Activated CD4-positive, alpha-beta T cell treated with anti-CD3 and anti-CD28 coated beads, Interleukin-10, Interleukin-2, amounts not matched to agents 100 ng/mL and 50 ng/mL, durations not matched to agents 16 hours and 8 hours (primary cell): ENCODE measurements at regions not wholly inside any gene's neighbourhood (a gene's known extent, or its start where the extent isn't known, plus 50 kb on each side); places are given as distances from the start of the nearest gene placed in this dataset.

Source experiments
- DNase-seq: peaks from one replicate; pipeline ENCODE4 v3.0.0-alpha.2; 2020

DNA sequence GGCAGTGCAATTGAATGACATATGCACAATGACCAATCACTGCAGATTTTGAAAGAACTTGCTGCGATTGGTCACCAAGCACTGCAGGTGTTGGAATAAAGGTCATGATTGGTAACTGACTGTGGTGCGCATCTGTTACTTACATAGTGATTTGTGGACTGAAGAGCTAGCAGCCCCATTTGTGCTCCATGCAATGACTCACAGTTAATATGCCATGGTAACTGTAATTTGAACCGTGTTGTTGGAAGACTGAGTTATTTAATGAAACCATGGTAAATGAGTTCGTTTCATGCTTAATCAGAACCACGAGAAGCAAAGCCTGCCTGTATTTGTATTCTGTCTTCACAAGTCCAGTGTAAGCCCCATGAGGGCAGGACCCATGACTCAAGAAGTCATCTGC is 220.5 kb downstream of the TJP1 start:
- DNase-seq, result no peak

DNA sequence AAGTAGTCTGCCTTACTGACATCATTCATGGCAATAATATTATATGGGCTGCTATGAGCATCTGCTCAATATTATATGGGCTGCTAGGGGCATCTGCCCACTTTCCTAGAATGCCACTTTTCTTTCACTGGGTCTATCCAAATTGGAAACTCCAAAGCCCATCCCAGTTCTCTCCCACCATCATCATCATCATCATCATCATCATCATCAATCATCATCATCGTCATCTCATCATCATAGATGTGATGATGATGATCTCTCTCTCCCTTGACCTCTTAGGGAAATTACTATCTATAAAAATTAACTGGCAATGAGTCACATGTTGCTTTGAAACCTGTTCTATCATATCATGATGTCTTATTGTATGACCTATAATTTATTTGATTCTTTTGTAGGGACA is 222.0 kb downstream of the TJP1 start:
- DNase-seq, result no peak

DNA sequence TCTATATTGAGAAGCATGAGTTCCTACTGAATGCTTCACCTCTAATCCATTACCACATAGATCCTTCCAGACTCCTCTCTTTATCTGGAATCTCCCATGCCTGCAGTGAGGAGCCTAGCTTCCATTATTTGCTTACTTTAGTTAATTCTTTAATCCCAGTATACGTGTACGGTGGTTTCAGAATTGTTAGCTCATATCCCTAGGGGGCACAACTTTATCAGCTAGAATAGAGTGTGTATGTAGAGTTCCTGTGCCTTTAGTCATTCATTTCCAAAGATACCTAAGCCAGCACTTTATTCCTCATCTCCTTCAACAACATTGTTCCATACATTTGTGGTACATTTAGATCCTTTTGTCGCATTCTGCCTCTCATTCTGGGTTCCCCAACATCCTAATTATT is 226.0 kb downstream of the TJP1 start:
- DNase-seq, result no peak

DNA sequence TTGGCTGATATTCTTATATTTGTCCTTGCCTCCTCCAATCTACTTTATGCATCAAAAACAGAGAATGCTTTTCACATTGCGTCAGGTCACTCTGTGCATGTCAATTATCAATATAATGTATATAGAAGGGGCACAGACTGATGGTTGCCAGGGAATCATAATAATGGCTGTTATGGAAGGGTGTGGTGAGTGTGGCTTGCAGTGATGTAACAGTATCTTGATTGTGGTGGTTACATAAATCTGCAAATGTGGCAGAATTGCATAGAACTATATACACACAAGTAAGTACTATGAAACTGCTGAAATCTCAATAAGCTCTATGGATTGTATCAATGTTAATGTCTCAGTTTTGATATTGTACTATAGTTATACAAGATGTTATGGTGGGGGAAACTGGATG is 228.6 kb downstream of the TJP1 start:
- DNase-seq, result no peak

DNA sequence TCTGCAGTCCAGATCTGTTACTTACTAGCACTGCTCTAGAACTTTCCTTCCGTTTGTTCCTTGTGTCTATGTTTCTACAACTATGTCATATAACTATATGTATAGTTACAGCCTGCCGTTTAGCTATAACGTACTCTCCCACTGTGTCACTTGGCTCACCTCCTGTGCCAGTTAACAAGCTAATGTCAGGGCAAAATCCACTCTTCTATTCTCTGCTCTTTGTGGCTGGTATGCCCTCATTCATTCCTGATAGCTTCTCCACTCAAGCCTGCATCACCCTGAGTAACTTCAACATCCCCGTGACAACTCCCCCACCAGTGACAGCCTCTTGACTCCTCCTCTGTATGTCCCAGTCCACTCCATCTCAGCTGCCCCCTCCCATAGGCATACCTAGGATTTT is 229.2 kb downstream of the TJP1 start:
- no peak for DNase-seq

DNA sequence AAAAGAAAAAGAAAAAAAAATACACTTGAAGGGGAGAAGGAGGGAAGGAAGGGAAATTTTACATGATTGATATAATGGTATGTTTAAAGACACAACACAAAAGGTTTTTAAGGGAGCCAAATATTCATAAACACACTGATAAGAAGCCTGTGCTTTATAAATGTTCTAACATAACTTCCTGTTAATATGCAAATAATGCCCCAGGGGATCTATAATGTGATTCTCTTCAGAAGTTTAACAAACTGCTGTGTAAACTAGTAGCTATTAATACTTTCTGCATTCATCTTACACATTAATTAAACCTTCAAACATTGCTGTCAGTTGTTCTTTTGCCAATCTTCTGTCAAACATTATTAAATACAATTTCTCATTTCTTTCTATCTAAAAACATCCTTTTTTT is 231.6 kb downstream of the TJP1 start:
- no peak for DNase-seq

DNA sequence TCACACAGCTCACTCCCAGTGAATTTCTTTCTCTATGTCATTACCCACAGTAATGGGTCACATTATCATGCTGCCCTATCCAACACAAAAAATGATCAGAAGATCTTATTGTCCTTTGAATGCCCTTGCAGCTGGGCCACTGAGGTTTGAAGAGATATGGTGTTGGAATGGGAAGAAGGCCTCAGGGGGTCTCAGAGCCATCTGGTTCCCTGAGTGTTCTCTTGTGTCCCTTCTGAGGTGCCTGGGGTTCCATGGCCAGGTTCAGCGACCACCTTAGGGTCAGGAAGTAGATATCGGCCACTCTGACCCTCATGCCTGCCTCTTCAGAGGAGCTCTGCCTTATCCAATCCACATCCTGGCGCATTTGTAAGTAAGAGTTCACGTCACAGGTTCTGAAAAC is 232.3 kb downstream of the TJP1 start:
- no peak for DNase-seq

DNA sequence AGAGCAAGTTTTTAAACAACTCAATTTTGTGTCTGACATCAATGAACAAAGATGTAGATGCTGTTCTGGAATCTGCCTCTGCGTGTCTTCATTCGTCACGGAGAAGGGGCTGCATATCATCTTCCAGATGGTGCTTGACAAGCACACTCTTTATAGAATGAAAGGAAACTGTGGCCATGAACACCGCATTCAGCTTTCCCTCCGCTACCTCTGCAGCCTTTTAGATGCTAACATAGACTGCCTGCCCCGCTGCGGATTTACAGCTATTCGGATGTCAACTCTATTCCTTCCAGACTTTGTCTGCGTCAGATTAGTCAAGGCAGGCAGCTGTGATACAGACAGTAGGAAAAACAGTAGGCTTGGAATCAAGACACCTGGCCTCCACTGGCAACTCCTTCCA is 232.9 kb downstream of the TJP1 start:
- DNase-seq, result no peak

DNA sequence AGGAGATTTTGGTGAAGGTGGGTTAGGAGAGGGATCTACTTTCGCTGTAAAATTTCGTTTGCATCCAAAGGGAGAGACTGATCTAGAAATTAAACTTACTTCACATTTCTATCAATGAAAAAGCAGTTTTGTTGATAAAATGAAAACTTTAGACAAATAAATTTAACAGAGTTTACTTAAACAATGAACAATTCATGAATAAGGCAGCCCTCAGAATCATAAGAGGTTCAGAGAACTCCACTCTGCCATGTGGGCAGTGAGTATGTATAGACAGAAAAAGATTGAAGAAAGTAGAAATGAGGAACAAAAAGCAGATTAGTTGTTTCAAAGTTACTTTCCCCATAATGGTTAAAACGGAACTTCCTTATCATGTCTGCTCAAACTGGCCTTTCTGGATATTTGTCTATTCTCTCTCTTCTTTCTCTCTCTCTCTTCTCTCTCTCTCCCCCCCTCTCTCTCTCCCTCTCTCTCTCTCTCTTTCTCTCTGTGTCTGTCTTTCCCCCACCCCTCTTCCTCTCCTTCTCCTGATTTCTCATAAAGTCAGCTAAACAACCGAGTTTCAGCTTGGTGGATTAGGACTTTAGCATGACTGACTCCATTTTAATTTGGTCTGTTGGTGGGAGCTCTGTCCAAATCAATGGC is 248.9 kb downstream of the TJP1 start:
- no peak for DNase-seq

DNA sequence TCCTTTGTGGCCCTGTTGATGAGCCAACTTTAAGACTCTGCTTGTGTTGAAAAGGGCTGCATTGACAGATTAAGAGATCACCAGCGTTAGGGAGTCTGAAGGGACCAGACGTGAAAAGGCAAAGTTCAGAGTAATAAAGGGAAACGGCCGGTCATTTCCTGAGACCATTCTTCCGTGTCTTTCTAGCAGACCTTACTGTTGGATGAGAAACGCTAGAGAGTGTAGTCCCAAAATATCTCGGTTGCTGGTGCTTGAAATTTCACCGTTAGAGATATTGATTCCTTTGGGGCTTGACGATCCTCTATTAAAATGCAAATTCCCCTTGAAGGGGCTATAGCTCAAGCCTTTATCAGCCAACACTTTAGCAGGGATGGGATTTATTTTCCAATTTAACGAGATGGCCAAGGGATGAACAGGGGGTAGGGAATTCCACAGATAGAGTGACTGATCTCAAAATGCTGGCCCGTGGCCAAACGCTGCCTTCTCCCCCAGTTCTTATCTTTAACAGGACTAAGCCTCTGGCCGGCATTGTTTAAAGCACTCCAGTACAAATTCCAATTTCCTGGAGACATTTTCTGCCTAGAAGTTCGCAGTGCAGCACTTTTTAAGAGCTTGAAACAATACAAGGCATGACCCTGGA is 250.4 kb downstream of the TJP1 start:
- DNase-seq, result no peak

DNA sequence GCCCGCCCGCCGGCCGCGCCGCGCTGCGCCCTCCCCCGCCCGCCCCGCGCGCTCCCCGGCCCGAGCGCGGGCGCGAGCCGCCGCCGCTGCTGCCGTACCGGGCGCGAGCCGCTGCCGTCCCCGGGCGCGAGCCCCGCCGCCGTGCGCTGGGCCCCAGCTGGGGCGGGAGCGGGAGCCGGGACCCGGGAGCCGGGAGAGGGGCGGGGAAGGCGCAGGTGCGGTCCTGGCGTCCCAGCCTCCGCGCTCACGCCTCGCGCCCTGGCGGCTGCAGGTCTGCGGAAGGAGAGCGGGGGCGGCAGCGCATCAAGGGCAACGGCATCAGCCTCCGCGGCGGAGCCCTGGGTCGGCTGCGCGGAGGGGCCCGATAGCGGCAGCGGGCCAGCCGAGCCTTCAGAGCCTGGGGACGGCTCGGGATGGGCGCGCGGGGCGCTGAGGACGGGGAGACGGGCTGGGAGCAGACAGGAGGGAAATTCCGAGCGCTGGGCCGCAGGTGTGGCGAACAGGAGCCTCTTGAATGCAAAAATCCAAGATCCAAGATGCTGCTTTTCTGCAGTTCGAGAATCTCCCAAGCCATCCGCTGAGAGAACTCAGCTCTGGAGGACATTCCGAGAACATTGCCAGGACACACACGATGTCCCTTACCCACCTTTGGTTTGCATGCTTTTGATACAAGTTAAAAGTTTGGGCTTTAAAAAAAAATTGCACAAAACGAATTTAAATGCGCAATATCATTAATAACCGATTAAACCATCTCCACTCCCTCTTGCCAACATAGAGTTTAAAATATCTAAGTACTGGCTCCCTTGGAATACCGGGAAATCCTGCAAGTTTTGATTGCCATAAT is 251.1 kb downstream of the TJP1 start:
- DNase-seq, result peak; percentile 6

DNA sequence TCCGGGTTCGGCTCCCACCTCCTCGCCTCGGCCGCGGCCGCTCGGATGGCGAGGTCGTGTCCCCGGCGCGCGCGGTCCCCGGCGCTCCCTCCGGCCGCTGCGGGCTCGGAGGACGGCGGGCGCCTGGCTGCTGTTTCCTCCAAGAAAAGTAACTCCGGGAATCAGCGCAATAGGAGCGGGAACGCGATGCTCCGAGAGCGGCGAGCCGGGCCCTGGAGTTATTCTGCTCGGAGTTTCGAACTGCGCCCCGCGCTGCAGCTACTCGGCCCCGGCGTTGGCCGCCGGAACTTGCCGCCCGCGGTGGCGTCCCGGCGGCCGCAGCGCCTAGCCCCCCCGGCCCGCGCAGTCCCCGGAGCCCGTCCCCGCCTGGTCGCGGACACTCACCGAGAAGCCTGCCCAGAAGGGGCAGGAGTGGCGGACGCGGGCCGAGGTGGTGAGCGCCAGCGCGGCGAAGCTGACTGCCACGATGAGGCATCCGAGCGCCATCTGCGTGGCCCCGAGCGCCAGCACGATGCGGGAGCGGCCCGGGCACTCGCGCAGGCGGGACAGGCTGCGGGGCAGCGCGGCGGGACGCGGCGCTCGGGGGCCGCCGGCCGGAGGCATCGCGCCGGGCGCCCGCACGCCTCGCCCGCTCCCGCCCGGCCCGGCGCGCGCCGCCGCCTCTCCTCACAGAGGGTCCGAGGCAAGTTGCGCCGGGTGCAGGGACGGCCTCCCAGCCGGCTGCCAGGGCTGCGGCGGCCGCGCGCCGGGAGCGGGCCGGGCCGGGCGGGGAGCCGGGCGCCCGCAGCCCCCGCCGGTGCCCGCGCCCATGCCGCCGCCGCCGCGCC is 251.9 kb downstream of the TJP1 start:
- DNase-seq, result no peak

DNA sequence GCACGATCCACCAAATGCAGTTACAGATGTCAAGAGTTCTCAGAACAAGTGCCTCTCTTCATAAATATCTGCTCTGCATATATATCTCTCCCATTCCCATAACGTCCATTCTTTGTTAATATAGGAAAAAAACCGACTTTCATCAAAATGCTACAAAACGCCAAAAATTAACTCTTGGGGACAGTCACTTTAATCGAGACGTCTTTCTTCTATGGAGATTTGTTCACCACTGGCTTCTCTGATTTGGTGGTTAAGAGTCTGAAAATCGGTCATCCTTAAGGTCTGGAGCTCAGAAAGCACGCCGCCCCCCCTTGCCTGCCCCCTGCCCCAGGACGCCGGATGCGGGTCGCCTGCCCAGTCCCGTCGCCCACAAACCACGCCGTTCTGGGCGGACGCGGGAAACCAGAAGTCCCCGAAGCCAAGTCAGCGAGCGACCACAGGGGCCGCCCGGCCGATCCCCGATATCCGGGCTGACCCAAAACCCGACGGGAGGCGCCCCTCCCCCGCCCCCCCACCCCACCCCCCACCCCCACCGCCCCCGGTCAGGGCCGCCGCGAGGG is 252.7 kb downstream of the TJP1 start:
- DNase-seq, result no peak

DNA sequence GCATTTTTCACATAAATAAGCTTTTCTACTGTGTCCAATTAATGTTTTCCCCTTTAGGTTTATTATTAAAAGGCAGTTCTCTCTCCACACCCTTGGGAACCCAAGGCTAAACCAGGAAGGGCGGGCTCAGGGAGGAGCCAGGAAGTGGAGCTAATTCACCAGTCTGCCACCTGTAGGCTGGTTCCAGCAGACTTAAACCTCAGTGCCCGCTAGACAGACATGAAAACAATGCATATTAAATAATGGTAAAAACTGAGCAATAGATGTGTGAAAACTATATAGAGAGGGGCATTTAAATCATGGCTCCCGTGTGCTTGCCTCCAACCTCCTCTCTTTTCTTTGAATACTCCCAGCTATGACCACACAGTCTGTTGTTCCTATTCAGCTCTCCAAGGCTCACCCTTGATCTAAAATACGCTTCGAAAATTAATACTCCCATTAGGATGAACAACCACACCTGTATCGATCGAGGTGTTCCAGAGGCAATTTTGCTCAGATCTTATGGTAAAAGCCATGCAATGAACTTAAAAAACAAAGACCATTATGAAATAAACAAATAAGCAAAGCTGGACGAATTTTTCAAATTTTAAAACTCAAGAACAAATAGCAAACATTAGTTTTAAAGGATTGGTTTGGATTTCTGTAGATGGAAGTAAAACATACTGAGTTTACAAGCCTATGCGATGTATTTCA is 253.3 kb downstream of the TJP1 start:
- peak; percentile 8 for DNase-seq

DNA sequence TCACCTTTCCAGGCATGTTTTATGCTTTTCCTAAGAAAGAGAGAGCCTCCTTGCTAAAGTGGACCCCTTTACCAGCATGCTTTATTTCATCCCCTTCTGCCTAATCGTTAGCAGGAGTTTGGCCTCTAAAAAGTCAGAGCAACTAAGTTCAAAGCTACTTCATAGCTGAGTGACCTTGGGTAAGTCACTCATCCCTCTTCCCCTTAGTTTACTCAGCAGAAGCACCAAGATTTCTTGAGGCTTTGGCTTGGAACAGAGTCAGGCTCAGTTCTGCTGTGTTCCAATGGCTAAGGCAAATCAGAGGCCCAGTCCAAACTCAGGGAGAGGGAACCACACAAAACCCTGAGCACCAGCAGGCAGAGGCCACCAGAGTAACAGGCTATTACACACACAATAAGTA is 254.9 kb downstream of the TJP1 start:
- DNase-seq, result no peak

DNA sequence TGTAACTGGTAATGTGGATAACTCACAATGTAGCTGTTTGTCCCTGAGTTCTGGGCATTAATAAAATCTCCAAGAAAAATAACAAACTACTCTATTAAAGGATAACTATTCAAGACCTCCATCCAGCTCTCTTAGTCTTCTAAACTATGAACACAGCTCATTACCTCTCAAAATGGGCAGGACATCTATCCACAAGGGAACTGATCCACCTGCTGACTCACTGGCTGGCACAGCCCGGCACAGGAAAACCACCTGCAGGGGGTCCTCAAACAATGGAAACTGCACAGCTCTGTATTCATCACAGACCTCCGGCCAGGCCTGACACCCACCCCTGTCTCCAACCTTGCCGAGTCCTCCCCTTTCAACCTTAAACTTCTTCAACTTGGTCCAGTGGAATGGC is 255.4 kb downstream of the TJP1 start:
- no peak for DNase-seq

DNA sequence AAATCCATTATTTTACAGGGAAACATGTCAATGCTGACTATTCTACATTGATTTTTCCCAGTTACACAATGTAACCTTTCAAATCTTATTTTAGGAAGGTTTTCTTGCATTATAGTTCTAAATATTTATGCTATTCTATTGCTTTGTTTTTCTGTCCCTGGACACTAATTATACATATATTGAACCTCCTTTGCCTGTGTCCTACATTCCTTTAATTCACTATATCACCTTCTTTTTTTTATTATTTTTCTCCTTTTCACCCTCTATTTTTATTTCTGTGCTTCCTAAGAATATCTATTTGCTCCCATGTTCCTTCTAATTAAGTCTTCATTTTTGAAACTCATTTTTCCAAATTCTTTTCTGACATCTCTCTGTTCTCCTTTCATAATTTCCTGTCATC is 259.2 kb downstream of the TJP1 start:
- DNase-seq, result no peak

DNA sequence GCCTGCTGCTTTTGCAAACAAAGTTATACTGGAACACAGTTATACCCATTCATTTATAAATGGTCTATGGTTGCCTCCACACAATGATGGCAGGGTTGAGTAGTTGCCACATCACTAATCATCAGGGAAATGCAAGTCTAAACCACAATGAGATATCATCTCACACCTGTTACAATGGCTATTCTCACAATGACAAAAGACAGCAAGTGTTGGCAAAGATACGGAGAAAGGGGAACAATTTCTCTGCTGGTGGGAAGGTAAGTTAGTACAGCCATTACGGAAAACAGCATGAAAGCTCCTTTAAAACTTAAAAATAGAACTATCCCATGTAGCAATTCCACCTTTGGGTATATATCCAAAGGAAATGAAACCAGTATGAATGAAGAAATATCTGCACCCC is 261.4 kb downstream of the TJP1 start:
- no peak for DNase-seq

DNA sequence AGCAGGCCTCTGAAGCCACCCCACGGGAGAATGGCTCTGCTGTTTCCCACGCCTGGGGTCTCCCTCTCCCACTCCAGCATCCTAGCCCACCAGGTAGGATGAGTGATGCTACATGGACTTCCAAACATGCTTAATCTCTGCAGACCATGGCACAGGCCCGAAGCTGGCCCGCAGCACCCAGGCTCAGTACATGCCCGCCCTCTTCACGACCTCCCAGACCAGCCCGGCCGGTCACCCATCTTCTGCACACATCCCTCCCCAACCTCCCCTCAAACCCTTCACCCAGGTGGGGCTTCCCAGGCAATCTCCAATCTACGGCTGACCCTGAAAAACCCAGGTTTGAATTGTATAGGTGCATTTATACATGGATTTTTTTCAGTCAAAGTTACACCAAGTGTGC is 264.0 kb downstream of the TJP1 start:
- no peak for DNase-seq

DNA sequence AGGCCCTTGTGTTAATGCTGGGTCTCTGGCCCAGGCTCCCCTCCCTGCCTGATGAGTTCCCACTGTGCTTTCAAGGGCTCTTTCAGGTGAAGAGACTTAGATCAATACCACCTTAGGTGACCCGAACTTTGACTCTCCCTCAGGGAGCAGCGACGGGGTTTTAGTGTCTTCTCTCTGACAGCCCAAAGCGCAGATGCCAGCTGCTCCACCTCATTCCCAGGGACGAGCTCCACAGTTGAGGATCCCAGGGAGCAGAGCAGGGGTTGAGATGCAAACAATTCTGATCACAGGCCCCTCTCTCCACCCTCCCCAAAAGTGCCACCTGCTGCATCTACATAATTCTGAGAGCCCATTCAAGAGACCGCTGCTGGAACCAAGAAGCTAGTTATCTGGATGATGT is 265.1 kb downstream of the TJP1 start:
- no peak for DNase-seq

DNA sequence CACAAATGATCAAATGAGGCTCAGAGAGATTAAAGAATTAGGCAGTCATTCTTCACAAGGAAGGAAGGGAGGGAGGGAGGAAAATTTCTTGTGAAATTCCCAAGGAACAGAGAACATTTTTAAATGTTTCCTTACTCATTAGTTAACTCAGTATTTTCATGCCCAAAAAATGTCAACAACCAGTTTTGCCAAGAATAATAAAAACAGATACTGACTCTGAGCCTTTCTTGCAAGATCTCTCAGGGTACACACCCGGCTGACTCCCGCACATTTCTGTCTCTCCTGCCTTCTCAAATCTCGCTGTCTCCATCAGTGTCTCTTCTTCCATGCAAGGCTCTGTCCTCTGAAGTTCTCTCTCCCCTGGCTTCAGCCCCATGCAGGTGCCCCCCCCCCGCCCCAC is 265.9 kb downstream of the TJP1 start:
- DNase-seq, result no peak

DNA sequence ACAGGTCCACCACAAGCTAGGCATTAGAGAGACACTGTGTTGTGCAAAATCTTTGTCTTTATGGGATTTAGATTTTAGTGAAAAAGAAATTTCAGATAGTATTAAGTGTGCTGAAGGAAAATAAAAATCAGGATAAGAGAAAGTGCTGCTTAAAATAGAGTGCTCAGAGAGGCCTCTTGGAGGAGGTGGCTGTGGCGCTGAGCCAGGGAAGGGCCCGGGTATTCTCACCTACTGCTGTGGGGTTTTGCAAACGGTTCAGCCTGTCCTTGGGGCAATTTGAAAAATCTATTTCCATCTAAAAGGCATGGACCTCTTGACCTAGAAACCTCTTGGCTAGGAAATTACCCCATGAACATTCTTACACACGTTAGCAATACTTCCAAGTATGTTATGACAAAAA is 267.7 kb downstream of the TJP1 start:
- DNase-seq, result no peak
